ENCODE measurements at regions not wholly inside any gene's neighbourhood (a gene's known extent, or its start where the extent isn't known, plus 50 kb on each side); places are given as distances from the start of the nearest gene placed in this dataset.
"Not testable (repeated sequence)": the region's sequence is repeated elsewhere in the genome, so short reads cannot be mapped to it uniquely, and the experiment has no call there.

DNA sequence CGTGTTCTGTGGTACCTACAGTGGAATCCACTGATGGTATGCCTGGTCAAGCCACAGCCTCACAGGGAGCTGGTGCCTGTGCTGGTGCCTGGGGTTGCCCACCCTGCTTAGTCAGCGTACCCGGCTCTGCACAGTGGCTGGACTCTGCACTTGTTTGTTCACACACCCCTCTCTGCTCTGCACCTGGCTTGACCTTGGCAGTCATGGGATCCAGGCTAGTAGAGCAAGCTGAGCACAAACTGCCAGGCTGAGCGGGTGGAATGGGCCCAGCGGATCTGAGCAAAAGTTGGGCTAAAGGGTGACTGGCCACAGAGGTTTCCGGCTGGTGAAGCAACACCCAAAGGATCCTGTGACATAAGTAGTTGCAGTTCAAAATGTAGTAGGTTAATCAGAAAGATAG is 163.5 kb downstream of the CDH19 start:
- no peak for DNase-seq (ENCODE audit: low spot score)
- intact Hi-C loops (cut with DNase I), result no loop called here

DNA sequence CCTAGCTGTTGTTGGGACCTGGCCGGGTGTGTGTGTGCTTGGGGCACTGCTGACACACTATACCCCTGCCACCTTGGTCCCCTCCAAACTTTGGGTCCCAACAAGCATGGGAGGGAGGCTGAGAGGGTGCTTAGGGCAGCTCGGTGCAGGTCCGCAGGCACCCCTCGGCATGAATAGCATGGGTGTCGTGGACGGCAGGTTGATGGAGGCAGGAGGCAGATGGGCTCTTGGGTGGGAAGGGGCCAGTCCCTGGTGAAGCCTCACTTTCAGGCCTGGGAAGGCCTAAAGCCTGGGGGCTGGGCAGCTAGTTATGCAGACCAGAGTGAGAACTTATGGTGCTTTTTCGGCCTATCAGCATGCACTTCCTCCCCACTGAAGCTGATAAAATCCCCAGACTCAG is 164.2 kb downstream of the CDH19 start:
- intact Hi-C loops (cut with DNase I), result no loop called here
- DNase-seq (ENCODE audit: low spot score), result no peak

DNA sequence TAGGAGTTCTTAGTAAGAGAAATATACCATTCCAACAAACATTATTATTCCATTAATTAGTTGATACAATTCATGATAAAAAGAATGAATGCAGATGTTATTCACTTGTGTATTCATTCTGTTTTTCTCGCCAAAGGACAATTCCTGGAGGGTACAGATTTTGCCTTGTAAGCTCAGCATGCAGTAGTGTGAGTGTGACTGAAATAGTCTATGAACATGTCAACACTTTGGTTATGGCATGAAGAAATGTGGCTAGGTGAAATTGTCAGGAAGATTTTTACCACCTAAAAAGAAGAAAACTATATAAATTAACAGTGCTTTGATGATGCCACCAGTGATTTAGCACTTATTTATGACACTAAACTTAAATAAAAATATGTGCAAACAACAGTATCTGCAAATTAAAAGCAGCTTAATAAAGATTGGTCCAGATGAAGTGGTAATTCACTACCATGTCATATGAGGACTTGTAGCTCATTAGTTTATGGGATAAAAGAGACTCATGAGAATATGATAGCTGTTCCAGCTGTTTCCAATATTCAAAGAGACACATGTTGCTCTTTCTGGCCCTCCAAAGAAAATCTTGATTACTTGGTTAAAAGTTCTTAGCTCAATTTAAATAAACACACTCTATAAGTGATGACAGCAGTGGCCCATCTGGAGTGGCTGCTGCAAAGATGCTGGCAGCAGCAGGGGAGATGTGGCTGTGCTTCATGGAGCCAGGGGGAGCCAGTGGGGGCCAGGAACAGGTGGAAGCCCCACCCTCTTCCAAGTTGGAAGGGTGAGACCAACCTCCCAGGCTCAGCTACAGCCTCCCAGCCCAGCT is 165.0 kb downstream of the CDH19 start:
- intact Hi-C loops (cut with DNase I), result no loop called here
- DNase-seq (ENCODE audit: low spot score), result no peak

DNA sequence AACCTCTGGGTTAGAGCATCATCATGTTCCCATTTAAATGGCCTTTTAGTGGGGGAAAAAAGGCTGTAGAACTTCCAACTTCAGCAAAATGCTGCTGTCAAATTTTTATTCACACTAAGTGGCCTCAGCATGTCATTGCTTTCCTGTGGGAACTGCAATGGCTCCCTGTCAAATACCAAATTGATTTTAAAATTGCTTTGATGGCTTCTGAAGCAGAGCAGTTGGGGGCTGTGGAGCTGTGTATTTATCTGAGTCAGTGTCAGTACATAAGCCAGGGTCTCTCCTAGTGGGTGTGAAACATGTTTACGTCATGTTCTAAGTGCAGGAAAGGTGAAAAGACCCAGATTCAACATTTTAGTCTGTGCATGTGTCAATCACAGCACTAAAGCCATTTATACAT is 171.3 kb downstream of the CDH19 start:
- DNase-seq (ENCODE audit: low spot score), result no peak
- intact Hi-C loops (cut with DNase I), result no loop called here

DNA sequence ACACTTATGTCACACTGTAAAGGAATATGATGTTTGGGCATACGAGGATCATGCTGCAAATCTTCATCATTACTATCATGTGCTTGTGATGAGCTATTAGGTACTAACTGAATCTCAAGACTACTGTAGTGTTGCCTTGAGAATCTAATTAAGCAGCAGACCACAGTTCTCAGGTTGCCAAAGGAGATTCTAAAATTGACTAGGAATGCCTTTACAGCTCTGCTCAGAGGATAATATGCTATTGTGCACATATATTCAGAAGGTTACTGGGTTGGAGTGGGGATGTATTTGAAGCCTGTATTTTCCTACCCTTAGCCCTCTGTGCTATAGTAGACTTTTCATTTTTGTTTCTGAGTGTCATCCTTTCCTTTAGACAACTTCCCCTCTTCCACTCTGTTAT is 175.1 kb downstream of the CDH19 start:
- no peak for DNase-seq (ENCODE audit: low spot score)
- intact Hi-C loops (cut with DNase I), result no loop called here

DNA sequence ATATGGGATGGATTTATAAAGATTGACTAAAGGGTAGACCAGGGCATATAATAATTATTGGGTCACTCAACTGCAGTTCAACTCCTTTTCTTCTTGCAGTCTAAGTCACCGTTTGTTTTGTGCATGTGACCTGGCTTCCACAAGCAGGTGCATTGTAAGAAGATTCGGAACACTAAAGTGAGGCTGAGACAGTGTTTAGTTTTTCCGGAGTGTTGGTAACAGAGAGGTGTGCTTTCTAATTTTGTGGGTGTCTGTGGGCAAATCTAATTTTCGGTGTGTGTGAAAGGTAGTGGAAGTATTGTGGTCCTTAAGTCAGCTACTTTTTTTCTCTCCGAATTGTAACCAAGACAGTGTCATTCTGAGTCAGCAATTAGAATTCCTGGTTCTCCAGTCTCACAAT is 184.5 kb downstream of the CDH19 start:
- DNase-seq (ENCODE audit: low spot score), result no peak
- intact Hi-C loops (cut with DNase I), result no loop called here

DNA sequence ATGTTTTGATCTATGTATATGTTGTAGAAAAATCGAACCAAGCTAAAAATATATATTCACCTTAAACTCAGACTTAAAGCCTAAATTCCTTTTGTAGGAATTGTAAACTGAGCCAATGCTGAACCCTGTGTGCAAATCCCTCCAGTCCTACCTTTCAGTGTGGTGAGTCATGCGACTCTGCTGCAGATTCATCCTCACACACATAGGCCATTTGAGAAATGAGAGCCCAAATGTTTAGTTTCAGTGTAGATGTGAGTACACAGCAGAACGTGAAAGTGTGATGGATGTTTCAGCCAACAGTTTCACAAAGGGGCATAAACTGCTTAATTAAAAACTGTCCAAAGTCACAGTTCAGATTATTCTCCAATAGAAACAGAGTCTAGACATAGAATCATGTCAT is 193.2 kb downstream of the CDH19 start:
- intact Hi-C loops (cut with DNase I), result no loop called here
- no peak for DNase-seq (ENCODE audit: low spot score)

DNA sequence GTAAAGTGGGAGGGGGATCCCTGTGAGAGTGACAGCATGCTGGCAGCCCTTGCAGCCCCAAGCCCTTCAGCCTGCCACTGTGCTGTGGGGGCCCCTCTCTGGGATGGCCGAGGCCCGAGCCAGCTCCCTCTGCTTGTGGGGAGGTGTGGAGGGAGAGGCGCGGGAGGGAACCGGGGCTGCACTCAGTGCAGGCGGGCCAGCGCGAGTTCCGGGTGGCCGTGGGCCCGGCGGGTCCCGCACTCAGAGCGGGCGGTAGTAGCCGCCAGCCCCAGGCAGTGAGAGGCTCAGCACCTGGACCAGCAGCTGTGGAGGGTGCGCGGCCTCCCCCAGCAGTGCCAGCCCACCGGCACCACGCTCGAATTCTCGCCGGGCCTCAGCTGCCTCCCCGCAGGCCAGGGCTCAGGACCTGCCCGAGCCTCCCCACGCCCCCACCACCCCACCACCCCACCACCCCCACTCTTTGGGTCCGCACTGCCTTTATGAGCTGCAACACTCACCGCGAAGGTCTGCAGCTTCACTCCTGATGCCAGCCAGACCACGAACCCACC is 208.1 kb downstream of the CDH19 start:
- DNase-seq (ENCODE audit: low spot score), result no peak
- intact Hi-C loops (cut with DNase I), result no loop called here

DNA sequence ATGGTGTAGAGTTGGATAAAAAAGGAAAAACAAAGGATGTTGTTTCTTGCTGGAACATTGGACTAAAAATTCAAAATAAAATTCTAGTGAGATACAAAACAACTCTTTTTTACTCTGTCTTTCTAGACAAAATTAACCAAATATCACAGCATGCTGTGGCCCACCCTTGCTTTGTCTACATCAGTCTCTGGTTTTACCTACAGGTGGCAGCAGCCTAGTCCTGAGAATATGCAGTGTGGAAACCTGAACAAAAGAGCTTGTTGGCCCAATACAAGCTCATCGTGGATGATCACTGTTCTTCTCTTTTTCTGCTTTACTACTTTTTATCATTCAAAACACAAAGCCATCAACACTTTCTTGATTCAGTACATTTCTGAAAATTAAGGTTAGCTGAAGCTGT is 210.4 kb downstream of the CDH19 start:
- intact Hi-C loops (cut with DNase I), result no loop called here
- no peak for DNase-seq (ENCODE audit: low spot score)

DNA sequence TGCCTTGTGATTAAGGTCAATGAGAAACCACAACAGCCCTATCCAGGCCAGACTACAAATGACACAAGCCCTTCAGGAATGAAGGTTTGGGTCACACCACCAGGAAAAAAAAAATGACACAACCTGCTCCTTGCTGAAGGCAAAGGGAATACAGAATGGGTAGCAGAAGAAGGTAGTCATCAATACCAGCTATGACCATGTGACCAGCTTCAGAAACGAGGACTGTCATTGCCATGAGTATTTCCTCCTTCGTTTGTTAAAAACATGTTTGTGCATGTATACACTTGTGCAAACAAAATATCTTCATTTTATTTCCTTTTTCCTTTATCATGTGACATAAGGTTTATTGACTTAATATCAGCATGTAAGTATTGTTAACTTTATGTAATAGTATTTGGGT is 226.6 kb downstream of the CDH19 start:
- intact Hi-C loops (cut with DNase I), result loop anchor here (5.0 kb wide), 1 partner anchor 240 kb away; no protein-coding TSS in a partner anchor

DNA sequence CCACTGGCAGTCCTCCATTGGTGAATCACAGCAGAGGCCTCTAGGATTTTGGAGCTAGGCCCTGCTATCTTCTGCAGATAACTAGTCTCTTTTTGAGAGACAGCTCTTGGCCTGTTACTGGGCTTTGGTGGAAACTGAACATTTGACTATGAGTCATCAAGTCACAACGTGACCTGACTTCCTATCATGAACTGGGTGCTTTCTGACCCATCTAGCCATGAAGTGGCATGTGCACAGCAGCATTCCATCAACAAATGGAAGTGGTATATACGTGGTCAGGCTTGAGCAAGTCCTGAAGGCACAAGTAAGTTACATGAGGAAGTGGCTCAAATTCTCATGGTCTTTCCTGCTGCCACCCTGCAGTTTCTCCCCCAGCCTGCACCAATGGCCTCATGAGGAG is 228.5 kb downstream of the CDH19 start:
- intact Hi-C loops (cut with DNase I), result loop anchor here (5.0 kb wide), 1 partner anchor 238 kb away; no protein-coding TSS in a partner anchor
- not testable (repeated sequence) for DNase-seq (ENCODE audit: low spot score)

More for the DNA sequence above, 226.6 kb downstream of the CDH19 start:
- DNase-seq (ENCODE audit: low spot score), result no peak

DNA sequence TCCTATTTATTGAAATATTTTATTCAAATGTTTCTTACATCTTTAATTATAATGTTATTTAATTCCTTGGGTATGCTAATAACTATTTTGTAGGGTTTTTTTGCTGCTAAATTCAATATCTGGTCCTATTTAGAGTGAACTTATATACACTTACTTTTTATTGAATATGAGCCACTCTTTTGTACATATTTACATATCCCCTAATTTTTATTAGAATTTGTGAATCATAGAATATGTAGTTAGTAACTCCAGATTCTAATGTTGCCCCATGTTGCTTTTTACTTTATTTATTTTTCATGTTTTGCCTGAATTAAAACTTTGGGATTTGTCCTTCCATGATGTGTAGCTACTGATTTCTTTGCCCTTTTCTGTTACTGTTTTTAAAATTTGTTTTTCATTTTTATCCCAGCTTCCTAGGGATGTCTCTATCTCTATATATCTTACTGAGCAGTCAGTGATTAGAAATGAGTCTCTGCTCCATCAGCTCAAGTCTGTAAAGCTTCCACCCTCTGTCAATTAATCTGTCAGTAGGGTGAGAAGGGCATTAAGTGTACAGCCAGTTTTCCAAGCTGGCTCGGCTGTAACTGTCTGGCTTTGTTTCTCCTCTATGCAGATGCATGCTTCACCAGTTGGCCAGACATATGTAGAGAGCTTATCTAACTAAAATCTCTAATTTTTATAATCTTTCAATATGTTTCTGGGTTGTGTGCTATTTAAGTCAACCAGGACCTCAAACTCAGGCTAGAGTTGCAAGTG is 256.9 kb downstream of the CDH19 start:
- DNase-seq (ENCODE audit: low spot score), result no peak
- intact Hi-C loops (cut with DNase I), result no loop called here

DNA sequence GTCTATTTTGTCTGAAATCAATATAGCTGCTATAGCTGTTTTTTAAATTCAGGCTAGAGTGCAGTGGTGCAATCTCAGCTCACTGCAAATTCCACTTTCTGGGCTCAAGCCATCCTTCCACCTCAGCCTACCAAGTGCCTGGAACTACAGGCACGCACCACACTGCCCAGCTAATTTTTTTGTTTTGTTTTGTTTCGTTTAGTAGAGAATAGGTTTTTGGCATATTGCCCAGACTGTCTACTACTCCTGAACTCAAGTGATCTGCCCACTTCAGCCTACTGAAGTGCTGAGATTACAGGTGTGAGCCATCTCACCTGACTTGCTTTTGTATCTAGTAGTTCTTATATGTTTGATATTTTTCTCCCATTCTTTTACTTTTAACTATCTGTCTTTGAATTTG is 259.7 kb downstream of the CDH19 start:
- no peak for DNase-seq (ENCODE audit: low spot score)
- intact Hi-C loops (cut with DNase I), result no loop called here

DNA sequence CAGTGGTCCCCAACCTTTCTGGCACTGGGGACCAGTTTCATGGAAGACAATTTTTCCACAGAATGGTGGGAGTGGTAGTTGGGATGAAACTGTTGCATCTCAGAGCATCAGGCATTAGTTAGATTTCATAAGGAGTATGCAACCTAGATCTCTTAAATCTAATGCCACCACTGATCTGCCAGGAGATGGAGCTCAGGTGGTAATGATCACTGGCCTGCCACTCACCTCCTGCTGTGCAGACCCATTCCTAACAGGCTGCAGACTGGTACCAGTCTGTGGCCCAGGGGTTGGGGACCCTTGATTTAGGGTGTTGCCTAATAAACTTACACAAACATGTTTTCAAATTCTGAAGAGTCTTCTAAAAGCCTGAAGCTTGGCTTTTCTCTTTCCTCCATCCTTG is 261.3 kb downstream of the CDH19 start:
- DNase-seq (ENCODE audit: low spot score), result no peak
- intact Hi-C loops (cut with DNase I), result no loop called here

DNA sequence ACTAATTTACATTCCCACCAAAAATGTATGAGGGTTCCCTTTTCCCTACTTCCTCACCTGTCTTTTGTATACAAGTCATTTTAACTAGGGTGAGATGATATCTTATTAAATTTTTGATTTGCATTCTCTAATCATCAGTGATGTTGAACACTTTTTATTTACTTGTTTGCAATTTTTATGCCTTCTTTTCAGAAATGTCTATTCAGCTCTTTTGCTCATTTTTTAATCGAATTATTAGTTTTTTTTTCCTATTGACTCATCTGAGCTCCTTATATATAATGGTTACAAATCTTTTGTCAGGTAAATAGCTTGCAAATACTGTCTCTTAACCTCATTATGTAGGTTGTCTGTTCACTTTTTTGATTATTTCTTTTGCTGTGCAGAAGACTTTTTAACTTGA is 269.4 kb downstream of the CDH19 start:
- intact Hi-C loops (cut with DNase I), result no loop called here
- no peak for DNase-seq (ENCODE audit: low spot score)

DNA sequence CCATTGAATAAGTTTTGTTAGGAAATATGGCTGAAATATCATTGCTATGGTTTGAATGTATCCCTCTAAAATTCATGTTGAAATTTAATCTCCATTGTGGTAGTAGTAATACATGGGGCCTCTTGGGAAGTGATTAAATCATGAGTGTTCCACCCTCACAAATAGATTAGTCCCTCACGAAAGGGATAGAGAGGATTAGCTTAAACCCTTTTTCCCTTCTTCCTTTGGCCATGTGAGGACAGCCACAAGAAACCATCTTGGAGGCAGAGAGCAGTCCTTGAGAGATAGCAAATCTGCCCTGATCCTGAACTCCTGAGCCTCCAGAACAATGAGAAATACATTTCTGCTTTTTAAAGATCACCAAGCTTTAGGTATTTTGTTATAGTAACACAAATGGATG is 274.2 kb downstream of the CDH19 start:
- no peak for DNase-seq (ENCODE audit: low spot score)
- intact Hi-C loops (cut with DNase I), result no loop called here

DNA sequence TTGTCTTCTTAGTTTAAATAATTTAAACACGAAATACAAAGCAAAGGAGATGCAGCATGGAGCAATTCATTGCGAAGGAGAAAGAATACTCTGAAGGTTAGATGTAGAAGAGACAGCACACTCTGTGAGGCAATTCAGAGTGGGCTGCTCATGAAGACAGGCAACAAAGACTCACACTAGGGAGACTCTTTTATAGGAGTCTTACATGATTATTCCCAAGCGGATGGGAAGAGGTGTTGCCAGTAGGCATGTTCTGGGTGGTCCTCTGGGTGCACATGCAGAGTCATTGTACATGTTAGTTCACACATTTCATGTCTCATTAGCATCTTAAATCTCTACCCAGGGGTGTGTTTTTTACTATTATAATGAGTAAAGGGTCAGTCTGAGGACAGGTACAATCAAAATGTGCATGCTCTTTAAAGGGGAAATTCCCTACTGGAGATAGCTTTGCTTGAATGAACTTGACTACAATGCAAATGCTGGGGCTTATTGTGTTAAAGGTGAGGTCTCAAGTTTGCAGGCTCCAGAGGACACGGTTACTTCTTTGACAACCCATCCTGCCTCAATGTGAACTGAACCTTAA is 275.5 kb downstream of the CDH19 start:
- intact Hi-C loops (cut with DNase I), result no loop called here
- DNase-seq (ENCODE audit: low spot score), result no peak

DNA sequence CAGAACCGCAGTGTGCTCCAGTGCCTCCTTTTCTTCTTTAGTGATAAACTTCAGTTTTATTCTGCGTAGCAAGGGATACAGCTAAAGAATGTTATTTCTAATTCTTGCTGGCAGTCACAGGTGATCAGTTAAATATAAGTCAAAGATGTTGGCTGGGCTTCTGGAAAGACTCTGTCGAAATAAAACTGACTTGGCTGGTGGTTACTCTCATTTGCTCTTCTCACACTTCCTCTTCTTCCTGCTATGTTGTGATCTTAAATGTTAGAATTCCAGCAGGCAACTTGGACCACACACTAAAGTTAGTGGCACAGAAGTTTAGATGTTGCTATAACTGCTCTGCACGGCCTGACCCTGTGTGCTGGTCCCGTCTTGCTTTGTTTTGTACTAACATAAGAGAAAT is 278.6 kb downstream of the CDH19 start:
- DNase-seq (ENCODE audit: low spot score), result no peak
- intact Hi-C loops (cut with DNase I), result no loop called here

DNA sequence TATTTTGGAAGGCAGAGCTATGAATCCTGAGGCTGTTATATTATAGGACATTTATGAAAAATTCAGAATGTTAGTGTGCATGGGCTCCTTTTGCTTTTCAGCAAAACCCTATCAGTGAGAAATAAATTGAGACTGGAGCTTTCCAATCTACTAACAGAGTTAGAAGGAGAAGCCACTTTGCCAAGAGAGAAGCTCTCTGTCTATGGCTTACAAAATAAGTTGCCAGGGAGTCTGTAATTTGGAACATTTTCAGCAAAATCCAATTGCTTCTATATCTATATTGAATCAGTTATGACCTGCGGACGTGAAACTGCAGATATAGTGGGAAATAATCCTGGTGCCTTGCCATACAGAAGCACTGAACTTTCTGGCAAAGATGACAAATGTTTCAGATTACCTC is 279.3 kb downstream of the CDH19 start:
- no peak for DNase-seq (ENCODE audit: low spot score)
- intact Hi-C loops (cut with DNase I), result no loop called here

DNA sequence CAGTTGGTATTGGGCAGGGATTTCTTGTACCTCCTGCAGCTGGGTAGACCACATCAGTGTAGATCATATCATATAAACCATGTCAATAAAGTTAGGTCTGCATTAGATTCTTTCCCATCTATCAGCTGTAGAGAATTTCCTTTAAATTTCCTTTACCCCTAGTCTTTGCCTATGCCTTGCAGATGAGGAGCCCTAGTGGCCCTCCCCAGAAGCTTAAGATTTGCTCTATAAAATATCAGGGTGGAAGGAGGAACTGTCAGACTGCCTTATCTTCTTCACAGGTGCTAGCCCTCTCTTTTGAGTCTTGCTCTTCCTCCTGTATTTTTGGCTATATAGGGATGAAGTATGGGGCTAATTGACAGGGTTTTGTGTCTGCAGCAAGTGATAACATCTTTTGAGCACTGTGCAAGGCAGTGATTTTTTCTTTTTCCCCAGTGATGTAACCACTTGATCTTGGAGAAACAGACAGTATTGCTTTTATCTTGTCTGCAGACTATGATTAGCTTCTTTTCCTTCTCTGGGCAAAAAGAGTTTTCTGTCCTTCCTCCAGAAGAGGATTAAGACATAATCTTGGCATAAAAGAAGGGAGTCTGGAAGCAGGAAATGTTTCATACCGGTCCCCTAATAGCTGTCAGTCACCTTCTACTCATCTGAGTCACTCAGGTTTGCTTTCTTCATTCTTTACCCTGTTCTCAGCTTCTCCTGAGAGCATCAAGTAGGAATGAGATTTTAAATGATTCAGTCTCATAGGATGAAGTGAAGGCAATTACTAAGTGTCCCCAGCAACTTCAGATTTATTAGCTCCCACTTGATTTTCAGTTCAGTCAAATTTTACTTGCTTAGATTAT is 286.4 kb downstream of the CDH19 start:
- DNase-seq (ENCODE audit: low spot score), result no peak
- intact Hi-C loops (cut with DNase I), result no loop called here
